ENCODE measurements at regions not wholly inside any gene's neighbourhood (a gene's known extent, or its start where the extent isn't known, plus 50 kb on each side); places are given as distances from the start of the nearest gene placed in this dataset.

GRCh38 chr4:153152501-153153338 is 51.5 kb upstream of the TRIM2 start:
- intact Hi-C loops (cut with DNase I), result no loop called here
- ATAC-seq (peak; percentile 36 to 55), DNase-seq (peak; percentile 39)

GRCh38 chr4:153153339-153153871 is 50.8 kb upstream of the TRIM2 start:
- intact Hi-C loops (cut with DNase I), result no loop called here
- DNase-seq (peak; percentile 53), ATAC-seq (peak; percentile 78 to 90)

GRCh38 chr4:153154007-153154975 is 50.0 kb upstream of the TRIM2 start:
- DNase-seq (no peak), ATAC-seq (peak in 1 of 2 donors; percentile 13)
- intact Hi-C loops (cut with DNase I), result no loop called here

Data from left cardiac atrium (tissue), 4 donors.